ENCODE measurements at regions not wholly inside any gene's neighbourhood (a gene's known extent, or its start where the extent isn't known, plus 50 kb on each side); places are given as distances from the start of the nearest gene placed in this dataset.

GRCh38 chr3:139836698-139837464, 98.1 kb upstream of the CLSTN2 start:
- Histone ChIP-seq H3K9me3 (ENCODE audit: low read length) (no peaks in the 10 kb centered on the region), H2AFZ (ENCODE audit: low read length) (no peak overlapping the region), H3K4me1 (ENCODE audit: insufficient read depth, low read length) (no peaks in the 10 kb centered on the region), H4K20me1 (ENCODE audit: insufficient read depth, low read length) (no peaks in the 10 kb centered on the region), H3K27me3 (ENCODE audit: control insufficient read depth in 1 of 2, insufficient read depth in 2 of 2, low read length in 2 of 2) (peaks cover 0 to 2% of the 10 kb centered on the region in 2 experiments; a peak in 1 of 5 replicates), H3K36me3 (replicated peaks in 1 of 2; ENCODE audit: control insufficient read depth in 1 of 2, insufficient read depth in 2 of 2, low read length in 2 of 2) (no peaks in the 10 kb centered on the region), H3K79me2 (ENCODE audit: insufficient read depth, low read length) (no peaks in the 10 kb centered on the region), H3K27ac (ENCODE audit: extremely low read length, insufficient read depth, low read length) (no peak overlapping the region), H3K4me3 (replicated peaks in 1 of 3; ENCODE audit: insufficient read depth in 1 of 3, low read depth in 2 of 3, low read length in 3 of 3) (no peak overlapping the region), H3K9ac (ENCODE audit: insufficient read depth, low read depth, low read length) (no peak overlapping the region), H3K4me2 (ENCODE audit: low read depth, low read length) (no peak overlapping the region)
- BruUV-seq (replicated peaks) = no TSS peak
- CTCF ChIA-PET (ENCODE audit: low intra/inter-chr PET ratio, low total read pairs) = no interaction called here
- ATAC-seq (no peak), DNase-seq (ENCODE audit: low spot score) (no peak), FAIRE-seq (no peak)
- TF ChIP-seq FOXM1 (CRISPR knock-in tag; IDR thresholded peaks at IDR 0.05) (no peak), ZNF710 (CRISPR knock-in tag; IDR thresholded peaks at IDR 0.05; ENCODE audit: borderline replicate concordance) (no peak), HMG20A (CRISPR knock-in tag; IDR thresholded peaks at IDR 0.05; ENCODE audit: borderline replicate concordance) (no peak), ZNF530 (CRISPR knock-in tag; IDR thresholded peaks at IDR 0.05; ENCODE audit: low read depth) (no peak), AGO1 (IDR thresholded peaks at IDR 0.05; ENCODE audit: low read depth, low read length, poor library complexity, severe bottlenecking) (no peak), NR1H2 (CRISPR knock-in tag; IDR thresholded peaks at IDR 0.05; ENCODE audit: borderline replicate concordance, low read depth) (no peak)
- in situ Hi-C loops (cut with HindIII; ENCODE audit: extremely low pct_ligation_motif_present, low pct_unique_long_range_greater_than_20kb) = no loop called here
- 13% methylated on average over 3 of the region's 4 CpGs for WGBS (ENCODE audit: low lambda C conversion rate)
- intact Hi-C loops (cut with micrococcal nuclease; ENCODE audit: unreplicated experiment) = no loop called here
- POLR2A ChIA-PET = no interaction called here
